ENCODE measurements at regions not wholly inside any gene's neighbourhood (a gene's known extent, or its start where the extent isn't known, plus 50 kb on each side); places are given as distances from the start of the nearest gene placed in this dataset.

DNA sequence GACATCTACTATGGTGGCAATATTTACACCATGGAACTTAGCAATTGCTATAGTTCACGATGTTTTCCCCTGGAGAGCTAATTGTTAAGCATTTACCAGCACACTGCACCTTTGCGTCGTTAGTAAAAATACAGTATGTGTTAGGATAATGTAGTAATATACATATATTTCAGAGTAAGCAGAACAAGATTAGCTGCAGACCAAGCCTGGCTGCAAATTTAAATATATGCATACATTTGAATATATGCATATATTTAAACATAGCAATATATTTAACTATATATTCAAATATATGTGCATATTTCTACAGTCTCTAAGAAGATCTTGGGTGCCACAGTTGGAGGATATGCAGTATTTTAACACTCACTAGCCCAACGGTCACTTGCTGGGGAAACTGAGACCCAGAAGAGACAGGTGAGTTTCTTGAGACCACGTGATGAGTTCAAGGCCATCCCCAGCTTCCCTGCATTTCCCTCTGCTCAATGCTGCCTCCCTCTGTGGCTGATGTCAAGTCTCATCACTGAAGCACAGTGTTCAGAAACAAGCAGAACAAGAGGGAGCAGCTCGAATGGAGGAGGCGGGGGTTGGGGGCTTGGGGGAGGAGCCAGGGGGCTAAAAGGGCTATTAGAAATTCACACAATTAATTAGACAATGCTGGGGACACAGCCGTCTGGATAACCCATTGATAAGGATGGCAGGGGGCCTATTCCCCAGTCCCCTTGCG is 708.0 kb downstream of the MED13L start:
- DNase-seq: no peak

DNA sequence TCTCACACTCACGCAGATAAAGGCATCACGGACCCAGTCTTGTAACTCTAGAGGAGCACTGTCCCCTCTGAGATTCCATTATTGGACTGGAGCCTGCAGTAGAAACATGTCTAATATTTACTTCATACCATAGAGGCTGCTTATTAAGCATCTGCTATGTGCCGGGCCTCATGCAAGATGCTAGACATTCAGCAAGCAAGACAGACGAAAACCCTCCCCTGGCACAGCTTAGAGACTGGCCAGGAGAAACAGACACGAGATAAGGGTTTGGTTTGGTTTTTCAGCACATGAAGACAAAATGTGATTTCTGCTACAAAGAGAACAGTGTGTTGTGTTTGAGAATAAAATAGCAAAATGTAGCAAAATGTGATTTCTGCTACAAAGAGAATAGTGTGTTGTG is 719.2 kb downstream of the MED13L start:
- DNase-seq: no peak

DNA sequence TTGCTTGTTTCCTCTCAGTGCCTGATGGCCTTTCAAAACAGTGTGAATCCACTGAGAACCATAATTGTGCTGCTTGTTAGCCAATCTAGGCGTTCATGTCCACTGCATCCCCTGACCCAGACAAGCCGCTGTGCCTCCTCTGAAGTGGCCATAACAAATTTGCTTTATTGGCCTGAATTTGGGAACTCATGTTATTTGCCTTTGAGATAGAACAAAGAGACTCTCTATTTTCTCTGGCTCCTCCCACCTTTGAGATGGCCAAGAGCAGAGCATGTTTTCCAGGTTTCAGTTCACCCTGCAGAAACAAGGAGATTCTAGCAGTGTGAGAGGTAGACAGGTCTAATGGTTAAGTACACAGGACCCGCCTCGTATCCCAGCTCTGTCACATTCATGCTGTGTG is 723.9 kb downstream of the MED13L start:
- DNase-seq: no peak

DNA sequence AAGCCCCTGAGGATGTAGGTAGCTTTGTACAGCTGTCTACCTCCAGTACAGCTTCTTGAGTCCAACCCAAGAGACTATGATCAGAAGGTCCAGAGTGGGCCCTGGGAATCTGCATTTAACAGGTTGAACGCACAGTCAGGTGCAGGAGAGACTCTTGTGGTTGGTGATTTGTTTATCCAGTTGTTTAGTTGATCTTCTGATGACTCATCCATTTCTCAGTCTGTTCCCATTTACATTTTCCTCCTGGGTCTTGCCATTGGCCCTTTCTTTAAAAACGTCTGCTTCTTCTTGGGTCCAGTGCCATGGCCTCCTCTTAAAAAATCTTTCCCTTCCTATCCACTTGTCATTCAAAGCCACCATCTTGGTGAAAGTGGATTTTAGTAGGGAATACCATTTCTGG is 734.2 kb downstream of the MED13L start:
- no peak for DNase-seq

DNA sequence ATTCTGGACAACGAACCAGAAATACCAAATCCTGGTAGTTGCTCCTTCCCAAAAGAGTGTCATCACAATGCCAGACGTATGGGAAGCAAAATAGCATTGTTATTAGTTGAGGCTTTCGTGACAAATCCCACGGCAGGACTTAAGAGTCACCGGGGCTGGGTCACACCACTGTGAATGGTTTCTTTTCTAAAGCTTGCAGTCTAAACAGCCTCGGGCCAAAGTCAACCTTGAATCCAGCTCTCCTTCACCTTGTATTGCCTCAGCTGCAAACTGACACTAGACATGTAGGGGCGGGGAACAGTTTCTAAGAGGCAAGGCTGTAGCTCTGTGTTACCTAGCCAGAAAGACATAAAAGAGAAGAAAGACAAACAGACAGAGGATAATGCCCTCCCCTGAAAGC is 734.8 kb downstream of the MED13L start:
- no peak for DNase-seq

DNA sequence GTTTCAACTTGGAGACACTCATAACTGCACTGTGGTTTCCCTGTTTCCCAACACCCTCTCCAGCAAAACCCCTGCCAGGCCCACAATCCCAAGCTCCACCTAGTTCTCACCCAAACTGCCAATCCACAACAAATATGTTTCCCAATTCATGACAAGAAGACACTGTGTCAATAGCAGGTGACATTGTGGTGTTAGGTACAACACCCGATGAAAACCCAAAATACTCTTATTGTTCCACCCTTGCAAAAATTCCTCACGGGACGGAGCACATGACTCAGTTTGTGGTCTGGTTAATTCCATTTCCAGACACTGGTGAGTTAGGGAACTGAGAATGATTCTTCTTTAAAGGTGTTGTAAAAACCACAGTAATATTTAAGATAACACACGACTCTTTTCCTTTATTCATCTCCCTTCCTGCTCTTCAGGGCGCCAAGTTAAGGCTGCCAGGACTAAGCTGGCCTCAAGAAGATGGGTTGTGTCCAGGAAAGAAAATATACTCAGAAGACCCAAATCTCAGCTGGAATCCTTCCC is 735.5 kb downstream of the MED13L start:
- DNase-seq: no peak

DNA sequence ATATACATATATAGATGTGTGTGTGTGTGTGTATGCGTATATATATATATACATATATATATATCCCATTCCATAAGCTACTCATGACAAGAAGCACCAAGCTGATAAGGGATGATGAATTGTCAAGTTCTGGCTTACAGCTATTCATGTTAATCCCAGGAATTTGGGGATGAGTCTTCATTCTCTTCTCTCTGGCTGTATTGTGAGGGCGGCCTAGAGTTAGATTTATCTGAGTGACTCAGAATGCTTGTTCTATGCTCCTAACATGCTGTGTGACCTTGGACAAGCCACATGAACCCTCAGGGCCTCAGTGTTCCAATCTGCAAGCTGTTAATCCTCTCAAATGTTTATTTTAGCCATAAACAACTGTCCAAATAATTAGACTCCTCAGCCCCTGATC is 749.0 kb downstream of the MED13L start:
- no peak for DNase-seq

DNA sequence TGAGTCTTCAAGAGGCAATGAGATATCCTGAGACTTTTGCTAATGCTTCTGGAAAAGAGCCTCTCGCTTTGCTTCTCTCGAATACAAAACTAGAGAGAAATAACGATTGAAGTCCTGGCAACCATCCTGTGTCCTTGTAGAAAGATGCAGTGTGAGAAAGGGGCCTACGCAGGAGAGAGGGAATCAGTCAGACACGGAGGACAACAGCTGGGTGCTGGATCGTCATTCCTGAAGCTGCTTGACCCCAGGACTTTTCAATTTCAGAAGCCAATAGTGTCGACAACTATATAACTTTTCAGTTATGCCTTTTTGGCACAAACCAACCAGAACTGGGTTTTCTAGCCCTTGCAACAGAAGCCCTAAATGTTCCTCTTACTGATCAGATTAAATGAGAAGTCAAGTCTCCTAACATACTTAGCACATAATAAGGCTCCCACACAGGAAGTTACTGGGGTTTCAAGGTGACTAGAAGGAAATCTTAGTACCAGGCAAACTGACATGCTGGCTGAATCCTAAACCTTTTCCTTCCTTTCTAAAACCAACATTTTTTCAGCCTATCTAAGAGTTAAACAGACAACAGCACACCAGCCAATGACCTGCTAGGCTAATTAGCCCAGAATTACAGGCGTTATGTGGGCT is 755.6 kb downstream of the MED13L start:
- DNase-seq: no peak

DNA sequence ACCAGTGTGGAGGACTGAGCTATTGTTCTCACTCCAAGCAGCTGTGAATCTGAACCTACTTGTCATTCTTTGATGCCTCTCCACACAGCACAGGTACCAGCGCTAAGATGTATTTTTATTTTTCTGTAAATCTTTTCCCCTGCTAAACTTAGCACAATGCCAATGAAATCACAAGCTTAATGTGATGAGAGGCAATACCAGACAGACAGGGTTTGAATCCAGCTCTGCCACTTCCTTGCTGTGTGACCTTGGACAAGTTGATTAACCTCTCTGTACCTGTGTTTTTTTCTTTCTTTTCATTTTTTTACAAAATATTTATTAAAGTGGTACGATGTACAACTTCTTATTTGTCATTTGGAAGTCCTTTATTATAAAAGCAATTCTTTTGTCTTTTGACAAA is 757.6 kb downstream of the MED13L start:
- no peak for DNase-seq

DNA sequence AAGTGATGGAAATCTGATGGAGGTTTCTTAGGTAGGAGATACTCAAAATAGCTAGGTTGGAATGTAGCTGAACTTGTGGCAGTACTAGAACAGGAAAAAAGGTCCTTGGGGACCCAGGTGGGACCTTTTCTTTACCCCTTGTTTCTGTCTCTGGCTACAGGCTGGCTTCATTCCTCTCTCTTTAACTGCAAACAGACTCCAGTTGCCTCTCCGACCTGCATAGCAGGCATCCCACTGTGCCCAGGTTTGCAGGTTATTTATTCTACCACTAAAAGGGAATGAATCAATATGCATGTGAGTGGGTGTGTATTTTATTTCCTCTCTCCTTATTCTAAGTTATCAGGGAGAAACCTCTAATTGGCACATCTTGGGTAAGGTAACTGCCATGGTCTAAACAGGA is 758.1 kb downstream of the MED13L start:
- DNase-seq: no peak

DNA sequence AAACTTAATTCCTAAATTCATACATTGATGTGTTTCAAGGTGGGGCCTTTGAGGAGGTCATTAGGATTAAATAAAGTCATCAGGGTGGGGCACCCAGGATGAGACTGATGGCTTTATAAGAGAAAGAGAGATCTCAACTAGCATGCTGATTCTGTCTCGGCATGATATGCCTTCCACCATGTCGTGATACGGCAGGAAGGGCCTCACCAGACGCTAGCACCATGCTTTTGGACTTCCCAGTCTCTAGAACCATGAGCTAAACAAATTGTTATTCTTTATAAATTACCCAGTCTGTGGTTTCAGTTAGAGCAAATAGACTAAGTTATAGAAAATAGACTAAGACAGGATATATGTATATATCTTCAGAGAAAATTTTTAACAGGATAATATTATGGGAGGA is 759.6 kb downstream of the MED13L start:
- no peak for DNase-seq

DNA sequence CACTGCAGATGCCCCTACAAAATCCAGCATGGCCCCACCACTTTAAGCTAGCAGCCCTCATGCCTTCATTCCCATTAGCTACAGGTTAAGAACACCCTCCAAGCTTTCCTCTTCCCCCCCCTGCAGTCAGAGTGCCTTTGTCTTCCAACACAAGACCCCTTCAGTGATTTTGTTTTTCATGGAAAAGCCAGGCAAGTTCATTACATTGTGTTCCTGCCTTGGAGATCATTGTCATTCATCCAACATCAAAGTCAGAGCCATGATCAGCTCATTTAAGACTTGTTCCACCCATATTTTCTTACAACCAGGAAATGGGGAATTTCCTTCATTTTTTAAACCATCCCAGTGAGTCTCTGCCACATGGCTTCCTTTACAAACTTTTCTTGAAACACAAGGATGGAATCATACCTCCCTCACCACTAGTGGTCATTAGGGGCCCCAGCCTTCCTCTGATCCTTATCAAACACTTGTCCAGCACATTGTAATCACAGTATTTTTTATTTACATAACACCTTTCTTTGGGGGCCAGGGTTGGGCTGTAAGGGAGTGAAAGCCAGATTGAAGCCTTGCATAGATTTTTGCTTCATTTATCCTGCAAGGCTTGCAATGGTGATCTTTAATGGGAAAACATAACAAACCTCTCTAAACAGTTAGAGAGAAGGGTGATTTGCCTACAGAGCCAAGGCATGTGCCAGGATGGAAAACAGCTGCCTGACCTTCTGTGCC is 765.3 kb downstream of the MED13L start:
- DNase-seq: no peak

DNA sequence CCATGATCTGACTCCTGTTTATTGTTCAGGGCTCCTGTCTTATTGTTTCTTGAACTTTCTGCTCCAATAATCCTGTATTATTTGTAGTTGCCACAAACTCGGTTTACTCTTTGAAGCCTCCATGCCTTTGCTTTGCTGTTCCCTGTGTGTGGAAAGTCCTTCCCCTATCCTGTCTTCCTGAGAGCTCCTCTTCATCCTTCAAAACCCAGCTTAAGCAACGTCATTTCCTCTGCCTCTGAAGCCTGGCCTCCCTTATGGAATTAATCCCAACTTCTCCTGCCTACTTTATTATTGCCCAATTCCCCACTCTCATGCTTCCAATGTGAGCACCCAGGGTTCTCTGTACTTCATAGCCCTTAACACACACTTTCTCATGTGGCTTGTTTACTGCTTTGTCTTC is 766.2 kb downstream of the MED13L start:
- no peak for DNase-seq

DNA sequence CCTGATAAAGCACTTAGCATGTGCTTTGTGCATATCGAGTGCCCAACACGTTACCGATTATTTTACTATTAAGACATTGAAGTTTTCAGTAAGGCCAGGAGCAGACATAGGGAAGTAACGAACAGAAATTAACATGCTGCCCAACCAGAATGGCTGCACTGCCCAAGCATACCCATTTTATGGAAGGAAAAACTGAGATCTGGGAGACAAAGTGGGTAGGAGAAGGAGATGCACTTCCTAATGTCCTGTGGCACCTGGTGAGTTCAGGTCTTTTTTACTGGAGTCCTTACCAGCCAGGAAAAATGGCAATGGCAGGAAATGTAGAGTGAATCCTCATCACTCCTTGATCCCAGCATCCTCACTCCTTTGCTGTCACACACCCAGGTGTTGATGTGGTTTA is 768.5 kb downstream of the MED13L start:
- DNase-seq: no peak

DNA sequence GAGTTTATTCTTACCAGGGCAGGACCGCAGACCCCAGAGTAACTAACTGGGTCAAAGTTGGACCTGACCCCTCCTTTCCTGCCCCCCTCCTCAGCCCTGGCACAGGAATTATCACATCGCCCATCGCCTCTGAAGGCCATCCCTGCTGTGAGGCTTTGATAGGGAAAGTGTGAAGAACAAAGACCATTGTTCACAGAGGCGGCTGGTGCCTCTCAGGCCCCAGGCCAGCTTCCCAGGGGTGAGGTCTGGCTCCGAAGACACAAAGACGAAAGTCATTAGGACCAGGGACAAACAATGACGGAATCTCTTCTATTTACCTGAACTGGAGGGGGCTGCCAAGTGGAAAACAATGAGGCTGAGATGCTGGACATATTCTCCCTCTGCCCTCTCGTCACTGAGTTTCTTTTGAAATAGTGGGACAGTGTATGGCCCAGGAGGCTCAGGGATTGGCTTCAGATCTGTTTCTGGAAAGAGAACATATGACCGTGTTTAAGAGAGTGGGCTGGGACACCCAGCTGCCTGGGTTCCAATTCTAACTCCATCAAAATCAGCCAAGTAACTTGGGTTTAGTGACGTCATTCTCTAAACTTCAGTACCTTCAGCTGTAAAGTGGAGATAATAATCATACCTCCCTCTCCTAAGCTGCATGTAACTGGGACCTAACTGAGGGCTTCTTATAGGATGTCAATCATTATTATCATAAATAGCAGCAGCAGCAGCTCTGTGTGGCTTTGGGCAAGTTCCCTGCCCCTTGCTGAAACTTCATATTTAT is 769.4 kb downstream of the MED13L start:
- DNase-seq: no peak

DNA sequence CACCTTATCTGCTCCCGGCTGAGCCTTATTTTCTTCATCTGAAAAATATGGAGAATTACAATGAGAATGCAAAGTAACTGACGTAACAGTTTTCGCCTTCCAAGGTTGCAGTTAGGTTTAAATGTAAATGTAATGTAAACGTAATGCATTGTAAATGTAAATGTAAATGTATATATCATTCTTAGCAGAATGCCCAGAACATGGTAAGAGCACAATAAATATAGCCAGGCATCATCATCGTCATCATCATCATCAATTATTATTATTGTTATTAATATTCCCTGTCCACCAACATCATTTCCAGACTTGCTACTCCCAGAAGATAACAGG is 770.0 kb downstream of the MED13L start:
- DNase-seq: no peak

DNA sequence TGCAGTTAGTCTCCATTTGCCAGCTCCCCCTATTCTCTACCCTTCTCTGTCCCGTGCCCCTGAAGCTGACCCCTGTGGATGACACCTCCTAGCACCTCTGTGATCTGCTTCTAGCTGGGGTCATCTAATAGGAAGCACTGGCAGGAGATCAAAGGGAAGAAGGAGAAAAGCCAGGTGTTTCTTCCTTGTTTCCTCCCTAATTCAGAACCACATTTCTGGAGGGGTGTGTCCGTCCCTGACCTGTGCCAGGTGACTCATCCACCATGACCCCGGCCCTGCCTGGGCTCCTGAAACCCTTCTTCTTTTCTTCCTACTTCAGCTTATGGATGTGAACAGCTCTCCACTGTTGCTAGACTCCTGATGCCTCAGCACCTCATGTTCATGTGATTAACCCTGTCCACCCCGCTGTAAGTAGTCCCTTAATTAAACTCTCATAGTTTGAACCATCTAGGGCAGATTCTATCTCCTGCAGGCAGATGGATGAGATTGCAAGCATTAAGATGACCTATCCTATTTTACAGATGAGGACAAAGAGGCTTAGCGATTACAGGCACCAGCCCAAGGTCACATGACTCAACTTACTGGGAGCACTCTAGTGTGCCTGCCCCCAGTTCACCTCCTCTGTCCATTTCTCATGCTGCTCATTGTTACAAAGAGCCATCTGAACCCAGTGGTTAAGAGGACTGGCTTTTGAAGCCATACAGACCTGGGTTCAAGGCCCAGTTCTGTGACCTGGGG is 770.5 kb downstream of the MED13L start:
- no peak for DNase-seq

DNA sequence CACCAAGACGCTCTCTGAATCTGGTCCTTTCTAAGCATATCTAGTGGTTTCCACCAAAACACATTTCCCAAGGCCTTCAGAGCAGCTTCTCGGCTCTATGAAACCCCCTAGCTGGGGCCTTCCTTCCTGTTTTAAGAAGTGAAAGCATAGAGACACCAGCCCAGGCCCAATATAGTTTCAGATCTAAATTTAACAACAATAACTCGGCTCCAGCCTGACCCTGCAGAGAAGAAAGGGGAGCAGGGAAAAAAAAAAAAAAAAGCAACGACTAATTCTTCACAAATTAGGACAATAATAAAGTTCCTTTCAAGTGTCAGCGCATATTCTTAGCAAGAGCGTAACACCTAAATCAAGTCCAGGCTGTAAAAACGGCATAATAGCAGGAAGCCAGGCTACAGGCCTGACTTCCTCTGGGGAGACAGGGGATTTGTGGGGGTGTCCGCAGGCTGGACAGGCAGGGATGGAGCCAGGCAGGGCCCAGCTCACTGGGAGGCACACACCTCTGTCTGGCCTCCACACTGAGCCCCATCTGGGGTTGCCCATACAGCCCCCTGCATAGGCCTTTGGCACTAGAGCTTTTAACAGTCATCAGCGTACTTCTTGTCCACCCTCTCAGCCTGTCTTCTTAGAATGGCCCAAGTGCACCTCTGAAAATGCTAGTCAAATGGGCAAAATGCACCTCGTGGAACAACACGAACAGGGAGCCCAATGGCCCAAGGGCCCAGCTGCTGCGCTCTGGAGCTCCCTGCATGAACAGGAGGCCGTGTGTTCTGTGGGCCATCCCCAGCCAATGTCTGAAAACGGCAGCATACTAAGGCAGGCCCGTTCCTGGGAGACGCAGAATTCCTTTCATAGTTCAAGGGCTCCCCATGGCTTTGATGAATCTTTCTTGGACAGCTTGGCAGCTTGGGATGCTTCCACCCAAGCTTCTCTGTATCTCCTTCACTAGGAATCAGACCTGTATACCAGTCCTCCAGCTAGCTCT is 772.9 kb downstream of the MED13L start:
- DNase-seq: no peak

DNA sequence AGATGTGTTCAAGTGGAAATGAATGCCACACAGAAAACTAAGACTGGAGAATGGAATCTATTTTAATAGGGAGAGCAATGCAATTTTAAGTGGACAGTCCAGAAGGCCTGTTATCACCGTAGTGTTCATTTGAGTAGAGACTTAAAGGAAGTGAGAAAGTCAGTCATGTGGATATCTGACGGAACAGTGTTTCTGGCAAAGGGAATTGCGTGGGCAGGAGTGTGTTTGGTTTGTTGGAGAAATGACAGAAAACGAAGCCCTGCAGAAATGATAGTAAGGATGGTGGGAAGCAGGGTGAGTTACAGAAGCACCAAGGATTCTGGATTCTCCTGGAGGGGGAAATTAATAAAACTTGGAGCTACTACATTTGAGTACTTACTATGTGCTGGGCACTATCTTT is 776.6 kb downstream of the MED13L start:
- no peak for DNase-seq

DNA sequence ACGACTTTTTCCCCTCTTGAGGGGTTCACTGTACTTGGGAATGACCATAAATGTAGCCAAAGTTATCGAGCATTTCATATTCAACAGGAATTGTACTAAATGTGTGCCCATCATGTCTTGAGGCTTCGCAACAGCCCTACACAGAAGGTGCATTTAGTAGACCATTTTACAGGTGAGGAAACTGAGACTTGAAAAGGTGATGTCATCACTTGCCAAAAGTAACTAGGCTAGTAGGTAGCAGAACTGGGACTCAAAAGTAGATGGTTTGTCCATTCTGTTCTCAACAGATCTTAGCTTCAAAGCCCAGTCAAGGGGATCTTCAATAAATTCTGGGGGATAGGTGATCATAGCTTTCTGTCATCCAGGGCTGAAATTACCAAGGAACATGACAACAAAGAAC is 782.2 kb downstream of the MED13L start:
- no peak for DNase-seq

DNA sequence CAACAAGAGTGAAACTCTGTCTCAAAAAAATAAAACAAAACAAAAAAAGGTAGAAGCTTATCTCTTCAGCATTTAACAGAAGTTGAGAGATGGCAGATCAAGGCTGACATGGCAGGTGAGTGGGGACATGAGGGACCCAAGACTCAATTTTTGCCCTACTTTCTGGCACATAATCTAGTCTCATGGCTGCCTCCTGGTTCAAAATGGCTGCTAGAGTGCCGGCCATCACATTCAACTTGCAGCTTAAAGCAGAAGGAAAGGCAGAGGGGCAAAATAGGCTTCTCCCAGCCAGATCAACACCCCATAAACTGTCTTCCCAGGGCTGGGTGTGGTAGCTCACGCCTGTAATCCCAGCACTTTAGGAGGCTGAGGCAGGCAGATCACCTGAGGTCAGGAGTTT is 784.9 kb downstream of the MED13L start:
- DNase-seq: no peak

All from KG1 (cell line).